ENCODE measurements at regions not wholly inside any gene's neighbourhood (a gene's known extent, or its start where the extent isn't known, plus 50 kb on each side); places are given as distances from the start of the nearest gene placed in this dataset.

GRCh38 chr6:164069350-164069990, 655.0 kb downstream of the QKI start:
- no peak overlapping the region for H3K27ac ChIP-seq
- H3K27me3 ChIP-seq: no peaks in the 10 kb centered on the region
- DNase-seq (ENCODE audit: extremely low spot score in 2 of 2): no peak
- no peak for TF ChIP-seq POLR2AphosphoS5 (IDR thresholded peaks at IDR 0.05; ENCODE audit: insufficient read depth in 1 of 2, low read depth in 1 of 2)
- TF ChIP-seq POLR2A (IDR thresholded peaks at IDR 0.05): no peak
- no peak for TF ChIP-seq CTCF (IDR thresholded peaks at IDR 0.05)
- H3K36me3 ChIP-seq: no peaks in the 10 kb centered on the region
- intact Hi-C loops (cut with DNase I): no loop called here
- no peaks in the 10 kb centered on the region for H3K9me3 ChIP-seq
- H3K4me3 ChIP-seq: no peak overlapping the region
- H3K4me1 ChIP-seq: no peaks in the 10 kb centered on the region

GRCh38 chr6:164068527-164068926, 654.0 kb downstream of the QKI start:
- Histone ChIP-seq H3K9me3 (no peaks in the 10 kb centered on the region), H3K4me3 (no peak overlapping the region), H3K36me3 (no peaks in the 10 kb centered on the region), H3K27ac (no peak overlapping the region), H3K27me3 (no peaks in the 10 kb centered on the region), H3K4me1 (no peaks in the 10 kb centered on the region)
- no peak for TF ChIP-seq POLR2A (IDR thresholded peaks at IDR 0.05)
- no peak for TF ChIP-seq CTCF (IDR thresholded peaks at IDR 0.05)
- TF ChIP-seq POLR2AphosphoS5 (IDR thresholded peaks at IDR 0.05; ENCODE audit: insufficient read depth in 1 of 2, low read depth in 1 of 2): no peak
- DNase-seq (ENCODE audit: extremely low spot score in 2 of 2): no peak
- intact Hi-C loops (cut with DNase I): no loop called here

GRCh38 chr6:164066766-164067165, 652.2 kb downstream of the QKI start:
- H3K27ac ChIP-seq: no peak overlapping the region
- H3K9me3 ChIP-seq: no peaks in the 10 kb centered on the region
- no peaks in the 10 kb centered on the region for H3K36me3 ChIP-seq
- H3K4me3 ChIP-seq: no peak overlapping the region
- intact Hi-C loops (cut with DNase I): no loop called here
- H3K4me1 ChIP-seq: no peaks in the 10 kb centered on the region
- DNase-seq (ENCODE audit: extremely low spot score in 2 of 2): no peak
- H3K27me3 ChIP-seq: no peaks in the 10 kb centered on the region
- TF ChIP-seq POLR2AphosphoS5 (IDR thresholded peaks at IDR 0.05; ENCODE audit: insufficient read depth in 1 of 2, low read depth in 1 of 2) (no peak), CTCF (IDR thresholded peaks at IDR 0.05) (no peak), POLR2A (IDR thresholded peaks at IDR 0.05) (no peak)

GRCh38 chr6:164066335-164066734, 651.8 kb downstream of the QKI start:
- intact Hi-C loops (cut with DNase I): no loop called here

More at GRCh38 chr6:164066335-164066734, 651.8 kb downstream of the QKI start:
- no peaks in the 10 kb centered on the region for H3K27me3 ChIP-seq
- H3K4me1 ChIP-seq: no peaks in the 10 kb centered on the region
- TF ChIP-seq POLR2A (IDR thresholded peaks at IDR 0.05) (no peak), CTCF (IDR thresholded peaks at IDR 0.05) (no peak), POLR2AphosphoS5 (IDR thresholded peaks at IDR 0.05; ENCODE audit: insufficient read depth in 1 of 2, low read depth in 1 of 2) (no peak)
- no peak overlapping the region for H3K27ac ChIP-seq
- H3K4me3 ChIP-seq: no peak overlapping the region
- no peak for DNase-seq (ENCODE audit: extremely low spot score in 2 of 2)
- H3K36me3 ChIP-seq: no peaks in the 10 kb centered on the region
- no peaks in the 10 kb centered on the region for H3K9me3 ChIP-seq
